ENCODE measurements at regions not wholly inside any gene's neighbourhood (a gene's known extent, or its start where the extent isn't known, plus 50 kb on each side); places are given as distances from the start of the nearest gene placed in this dataset.
A peak's percentile ranks its signal among the peaks of the same experiment; 100 is the strongest.

- no peak for DNase-seq
These were observed 111.8 kb upstream of the DPH6 start for GRCh38 chr15:35657679-35658311.

- no peak for DNase-seq
These were observed 118.0 kb upstream of the DPH6 start for GRCh38 chr15:35663956-35664355.

GRCh38 chr15:35665896-35666536 lies 120.1 kb upstream of the DPH6 start:
- DNase-seq, result peak in 1 of 58 donors; percentile 1

DNA sequence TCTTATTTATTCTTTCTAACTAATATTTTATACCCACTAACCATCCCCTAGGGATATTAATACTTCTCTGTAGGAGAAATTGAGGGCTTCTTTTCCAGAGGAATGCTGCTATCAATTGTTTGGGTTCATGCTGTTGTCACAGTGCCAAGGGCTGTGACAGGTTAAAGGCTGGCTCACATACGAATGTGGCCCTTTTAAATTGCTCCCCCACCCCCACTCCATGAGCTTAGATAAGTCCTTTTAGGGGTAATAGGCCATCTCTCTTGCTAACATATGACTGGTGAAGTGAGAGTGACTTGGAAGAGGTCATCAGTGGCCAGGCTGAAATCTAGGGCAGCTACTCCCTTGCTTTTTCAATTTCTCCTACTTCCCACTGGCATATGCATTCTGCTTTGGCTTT lies 121.9 kb upstream of the DPH6 start:
- no peak for DNase-seq

GRCh38 chr15:35669021-35669420 lies 123.1 kb upstream of the DPH6 start:
- no peak for DNase-seq

DNA sequence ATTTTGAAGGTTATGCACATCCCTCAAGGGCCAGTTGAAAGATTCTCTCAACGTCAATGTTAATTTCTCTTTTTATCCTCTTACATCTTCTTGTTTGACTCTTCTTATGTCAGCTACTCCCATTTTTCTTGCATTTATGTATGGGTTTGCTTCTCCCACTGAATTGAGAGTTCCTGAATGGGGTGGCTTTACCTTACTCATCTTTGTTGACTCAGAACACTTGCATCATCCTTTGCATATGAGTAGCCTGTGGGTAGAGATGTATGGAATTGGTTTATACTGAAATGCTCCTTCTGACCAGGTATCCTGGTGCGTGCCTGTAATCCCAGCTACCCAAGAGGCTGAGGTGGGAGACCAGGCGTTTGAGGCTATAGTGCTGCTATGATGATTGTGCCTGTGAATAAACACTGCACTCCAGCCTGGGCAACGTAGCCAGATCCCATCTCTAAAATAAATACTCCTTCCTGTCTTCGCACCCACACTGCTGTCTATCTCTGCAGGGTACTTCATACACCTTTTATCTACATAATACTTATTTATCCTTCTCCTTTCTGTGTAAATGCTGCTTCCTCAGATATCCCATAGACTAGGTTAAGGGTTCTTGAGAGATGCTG lies 123.6 kb upstream of the DPH6 start:
- DNase-seq, result no peak

DNA sequence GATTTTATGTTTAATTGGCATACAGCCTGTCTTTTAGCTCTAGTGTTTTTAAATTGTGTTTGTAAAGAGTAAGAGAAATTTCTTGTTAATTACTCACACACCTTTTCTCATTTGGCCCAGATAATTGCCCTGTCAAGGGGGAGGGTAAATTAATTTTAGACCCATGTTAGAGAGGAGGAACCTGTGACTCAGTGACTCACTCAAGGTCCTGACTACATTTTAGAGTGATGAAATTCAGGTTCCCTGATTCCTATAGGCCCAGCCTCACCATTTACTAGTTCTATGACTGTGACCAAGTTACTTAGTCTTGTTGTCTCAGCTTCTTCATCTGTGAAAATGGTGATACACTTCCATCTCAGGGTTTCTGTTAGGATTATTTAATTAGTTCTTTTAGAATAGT lies 125.2 kb upstream of the DPH6 start:
- no peak for DNase-seq

DNA sequence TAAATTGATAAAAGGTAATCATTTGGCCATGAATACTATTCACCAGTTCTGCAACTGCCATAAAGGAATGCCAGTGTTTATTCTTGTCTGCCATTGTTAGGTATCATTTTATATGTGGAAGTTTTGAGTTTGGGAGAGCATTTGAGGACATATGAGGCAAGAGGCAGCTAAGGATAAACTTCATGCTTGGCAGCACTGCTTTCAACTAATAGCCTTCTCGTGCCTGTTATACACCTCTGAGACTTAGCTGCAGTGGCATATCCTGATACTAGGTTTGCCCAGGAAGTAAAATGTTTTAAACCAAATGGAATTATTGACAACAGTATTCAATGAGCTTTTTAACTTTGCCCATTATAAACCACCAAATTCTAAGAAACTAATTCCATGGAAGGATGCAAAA lies 126.0 kb upstream of the DPH6 start:
- no peak for DNase-seq

DNA sequence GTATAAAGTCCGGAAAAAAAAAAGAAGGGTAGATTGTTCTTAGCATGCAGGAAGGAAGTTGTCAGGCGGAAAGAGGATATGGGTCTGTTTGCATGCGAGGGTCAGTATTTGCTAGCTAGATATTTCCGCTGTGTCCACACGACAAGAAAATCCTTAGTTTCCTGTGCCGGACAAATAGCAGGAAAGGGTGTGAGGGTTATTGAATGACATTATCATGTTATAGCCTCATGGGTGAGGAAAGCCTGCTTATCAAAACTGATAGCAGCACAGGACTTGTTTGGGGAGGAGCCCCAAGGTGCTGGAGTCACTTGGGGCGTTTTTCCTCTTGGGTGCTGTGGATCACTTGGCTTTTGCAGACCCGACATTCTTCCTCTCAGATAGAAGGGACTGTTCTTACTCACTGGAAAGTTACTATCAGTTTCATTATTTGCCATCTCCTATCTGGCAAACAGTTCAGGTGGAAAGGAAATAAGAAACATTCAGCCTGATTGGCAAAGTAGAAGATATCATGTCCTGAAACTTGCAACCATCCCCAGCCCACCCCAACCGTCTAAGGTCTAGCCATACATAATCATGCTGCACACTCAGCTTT lies 127.2 kb upstream of the DPH6 start:
- no peak for DNase-seq

- DNase-seq, result peak in 1 of 58 donors; percentile 5
These were observed 129.2 kb upstream of the DPH6 start for GRCh38 chr15:35674873-35675781.

- no peak for DNase-seq
These were observed 132.8 kb upstream of the DPH6 start for GRCh38 chr15:35678774-35679173.

DNA sequence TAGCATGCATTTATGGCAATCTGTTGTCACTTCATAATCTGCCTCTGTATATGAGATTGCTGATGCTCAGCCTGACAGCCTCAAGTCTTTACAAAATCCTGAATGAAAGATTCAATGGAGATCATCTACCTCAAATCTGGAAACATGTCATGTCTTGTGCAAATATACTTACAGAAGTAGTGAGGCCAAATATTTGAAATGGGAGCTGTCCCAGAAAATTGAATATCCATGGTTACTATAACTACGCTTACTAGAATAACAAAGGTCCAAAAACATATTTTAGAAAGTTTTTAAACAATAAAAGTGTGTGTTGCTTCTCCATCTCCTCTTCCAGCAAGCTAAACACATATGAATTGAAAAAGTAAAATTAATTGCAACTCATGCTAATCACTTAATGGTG lies 133.2 kb upstream of the DPH6 start:
- DNase-seq, result no peak

- DNase-seq, result no peak
These were observed 135.0 kb upstream of the DPH6 start for GRCh38 chr15:35680951-35681350.

GRCh38 chr15:35686347-35686746 lies 140.4 kb upstream of the DPH6 start:
- no peak for DNase-seq

DNA sequence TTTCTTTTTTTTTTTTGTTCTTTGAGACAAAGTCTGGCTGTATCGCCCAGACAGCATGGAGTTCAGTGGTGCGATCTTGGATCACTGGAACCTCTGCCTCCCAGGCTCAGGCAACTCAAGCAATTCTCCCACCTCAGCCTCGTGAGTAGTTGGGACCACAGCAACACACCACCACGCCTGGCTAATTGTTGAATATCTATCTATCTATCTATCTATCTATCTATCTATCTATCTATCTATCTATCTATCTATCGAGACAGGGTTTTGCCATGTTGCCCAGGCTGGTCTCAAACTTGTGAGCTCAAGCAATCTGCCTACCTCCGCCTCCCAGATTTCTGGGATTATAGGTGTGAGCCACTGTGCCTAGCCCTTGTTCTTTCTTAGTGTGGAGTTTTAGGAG lies 143.3 kb upstream of the DPH6 start:
- no peak for DNase-seq

GRCh38 chr15:35690089-35690488 lies 144.1 kb upstream of the DPH6 start:
- DNase-seq, result no peak

DNA sequence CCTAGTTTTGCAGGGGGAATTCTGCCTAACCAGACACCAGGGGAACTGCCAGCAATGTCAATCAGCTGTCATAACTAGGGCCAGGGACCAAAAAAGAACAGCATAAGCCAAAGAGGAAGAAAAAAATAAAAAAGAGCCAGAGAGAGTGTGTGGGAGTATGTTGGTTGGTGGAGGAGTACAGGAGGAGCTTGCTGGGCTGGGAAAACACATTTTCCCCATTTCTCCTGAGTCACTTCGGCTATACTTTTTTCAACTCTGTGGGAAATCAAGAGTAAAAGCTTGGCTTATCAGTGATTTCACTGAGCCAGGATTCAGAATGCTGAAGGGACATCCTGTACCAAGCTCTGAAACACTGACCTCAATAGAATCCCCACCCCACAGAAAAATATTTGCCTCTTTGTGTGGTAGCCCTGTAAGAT lies 144.7 kb upstream of the DPH6 start:
- peak in 6 of 58 donors; percentile 3 to 47 (median 10) for DNase-seq

DNA sequence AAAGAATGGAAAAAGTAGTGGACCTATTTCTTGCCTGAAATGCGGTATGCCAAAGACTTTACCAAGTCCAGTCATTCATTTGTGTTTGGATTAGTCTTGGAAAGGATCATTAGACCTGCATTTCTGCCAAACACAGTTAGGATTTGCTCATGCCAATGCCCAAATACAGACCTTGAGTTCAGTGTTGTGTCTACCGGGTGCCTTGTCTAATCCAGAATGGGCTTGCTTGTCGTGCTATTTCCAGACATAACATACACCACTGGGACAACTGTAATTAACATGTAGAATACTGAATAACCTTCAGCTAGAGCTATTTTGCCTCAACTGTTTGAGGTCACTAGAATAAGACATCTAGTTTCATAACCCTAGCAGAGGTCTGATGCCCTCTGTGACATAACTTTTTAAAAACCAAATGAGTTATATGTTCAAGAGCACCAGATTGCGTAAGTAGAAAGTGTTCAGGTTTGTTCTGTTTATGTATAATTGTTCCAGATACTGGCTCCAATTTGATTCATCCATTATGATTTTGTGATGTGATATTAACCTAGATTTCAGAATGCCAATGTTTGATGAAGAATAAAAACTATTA lies 145.3 kb upstream of the DPH6 start:
- DNase-seq, result peak in 1 of 58 donors; percentile 47

DNA sequence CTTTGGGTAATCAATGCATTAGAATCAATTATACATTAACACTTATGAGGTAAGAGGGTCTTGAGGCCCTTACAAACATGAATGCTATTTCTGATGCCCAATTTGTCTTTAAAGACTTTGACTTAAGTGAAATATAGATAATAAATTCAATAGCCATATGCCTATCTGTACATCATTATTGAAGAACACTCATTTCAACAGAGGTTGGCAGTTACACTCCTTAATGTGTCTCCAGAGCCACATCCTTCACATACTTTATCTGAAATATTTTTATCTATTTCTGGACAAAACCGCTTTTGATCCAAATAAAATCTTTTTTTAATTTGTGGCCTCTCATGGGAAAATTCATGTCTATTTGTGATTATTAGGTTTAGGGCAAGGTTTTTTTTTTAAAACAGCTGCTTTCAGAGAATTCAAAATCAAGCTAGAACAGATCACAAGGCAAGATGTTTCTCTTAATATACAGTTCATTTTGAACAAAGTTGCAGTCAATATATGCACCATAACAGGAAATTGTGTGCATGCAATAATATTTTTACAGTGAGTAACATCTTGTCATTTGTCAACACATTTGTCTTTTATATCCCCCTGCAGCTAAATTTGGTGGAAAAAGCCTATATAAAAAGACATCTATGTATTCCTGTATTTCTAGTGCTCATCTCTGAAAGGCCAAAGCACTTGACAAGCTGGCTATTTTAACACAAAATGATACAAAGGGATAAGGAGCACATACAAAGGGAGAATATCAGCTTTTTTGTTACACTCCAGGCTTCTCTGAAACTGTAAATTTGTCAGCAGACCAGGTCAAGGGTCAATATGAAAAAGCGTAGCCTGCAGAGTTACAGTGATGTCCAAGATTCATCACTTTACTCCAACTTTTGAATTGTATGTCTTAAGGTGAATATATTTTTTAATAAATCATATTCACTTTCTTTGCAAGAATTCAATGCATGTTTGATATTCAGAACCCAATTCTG lies 146.2 kb upstream of the DPH6 start:
- DNase-seq, result no peak

DNA sequence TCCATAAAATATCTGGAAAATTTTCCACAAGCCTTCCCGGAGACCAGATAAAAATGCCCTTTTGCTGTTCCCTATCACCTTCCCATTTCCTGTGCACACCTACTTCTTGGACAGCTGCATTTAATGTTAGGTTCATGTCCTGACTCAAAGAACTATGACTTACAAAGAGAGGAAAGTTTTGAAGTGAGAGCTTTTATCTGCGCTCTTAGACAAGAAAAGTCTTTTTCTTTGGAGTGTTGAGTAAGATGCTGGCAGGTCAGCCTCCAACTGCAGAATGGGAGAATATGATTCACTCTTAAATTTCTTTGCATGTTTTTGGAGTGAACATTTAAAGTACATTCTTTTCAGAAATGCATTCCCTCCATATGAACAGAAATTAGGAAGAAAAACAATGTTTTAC lies 147.3 kb upstream of the DPH6 start:
- no peak for DNase-seq
